ENCODE measurements at regions not wholly inside any gene's neighbourhood (a gene's known extent, or its start where the extent isn't known, plus 50 kb on each side); places are given as distances from the start of the nearest gene placed in this dataset.

- no peak for TF ChIP-seq CTCF (conservative IDR thresholded peaks at IDR 0.05)
- no peak for TF ChIP-seq ZFX (IDR thresholded peaks at IDR 0.05)
Measured at GRCh38 chr3:73801444-73801843, 176.7 kb upstream of the PDZRN3 start.

Measured in C4-2B (cell line).